SJCRH30 (cell line): ENCODE measurements at regions not wholly inside any gene's neighbourhood (a gene's known extent, or its start where the extent isn't known, plus 50 kb on each side); places are given as distances from the start of the nearest gene placed in this dataset.

Experiments used
- DNase-seq, 2 experiments: peaks; one replicate each; pipeline ENCODE4 v3.0.0-alpha.2; 2015 to 2020
- H3K27ac ChIP-seq: fragments of 250-450 bp; sonication (Bioruptor Pico); 2 replicates; pipeline ENCODE4 v1.5.1; 2020; ENCODE audit warnings: mild to moderate bottlenecking, moderate library complexity
- H3K27me3 ChIP-seq: fragments of 250-450 bp; sonication (Bioruptor Pico); 2 replicates; pipeline ENCODE4 v1.5.1; 2020; ENCODE audit warnings: mild to moderate bottlenecking, moderate library complexity
- H3K36me3 ChIP-seq: fragments of 250-450 bp; sonication (Bioruptor Pico); 2 replicates; pipeline ENCODE4 v1.5.1; 2020; ENCODE audit warnings: mild to moderate bottlenecking, moderate library complexity
- H3K4me1 ChIP-seq: fragments of 250-450 bp; sonication (Bioruptor Pico); 2 replicates; pipeline ENCODE4 v1.5.1; 2020; ENCODE audit warnings: mild to moderate bottlenecking, moderate library complexity
- H3K4me3 ChIP-seq: fragments of 250-450 bp; sonication (Bioruptor Pico); 2 replicates; pipeline ENCODE4 v1.5.1; 2020; ENCODE audit warnings: mild to moderate bottlenecking, moderate library complexity
- H3K9me3 ChIP-seq: fragments of 250-450 bp; sonication (Bioruptor Pico); replicated peaks from 2 replicates; pipeline ENCODE4 v1.5.1; 2020; ENCODE audit warnings: mild to moderate bottlenecking, moderate library complexity

DNA sequence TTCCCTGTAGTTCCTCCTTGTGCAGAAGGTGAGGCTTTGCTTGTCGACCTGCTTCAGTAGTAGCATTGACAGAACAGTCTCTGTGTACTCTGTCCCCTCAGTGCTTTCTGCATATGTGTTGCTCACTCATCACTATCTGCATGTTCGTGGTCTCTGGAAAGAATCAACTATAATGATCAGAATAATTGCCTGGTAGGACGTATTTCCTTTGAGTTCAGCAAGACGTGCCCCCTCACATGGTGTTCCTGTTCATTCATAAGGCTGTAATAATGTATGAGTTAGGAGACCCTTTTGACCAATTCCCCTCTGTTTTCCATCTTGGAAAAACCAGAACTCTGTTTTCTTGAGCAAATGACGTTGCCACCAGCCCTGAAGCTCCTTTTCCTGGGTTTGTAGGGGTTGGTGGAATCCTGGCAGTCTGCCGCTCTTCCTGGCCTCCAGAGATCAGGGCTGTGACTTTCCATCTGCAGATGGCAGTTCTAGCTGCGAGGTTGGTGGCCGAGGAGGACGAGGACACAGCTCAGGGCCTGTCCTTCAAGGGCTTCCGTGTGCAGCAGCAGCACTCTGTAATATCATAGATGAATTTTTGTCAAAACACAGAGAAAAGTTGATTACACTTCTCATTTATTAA, 61.9 kb downstream of the EXOSC2 start:
- Histone ChIP-seq H3K4me1 (peaks cover 9% of the 10 kb centered on the region), H3K4me3 (no peak overlapping the region), H3K36me3 (no peaks in the 10 kb centered on the region), H3K9me3 (no peaks in the 10 kb centered on the region), H3K27me3 (no peaks in the 10 kb centered on the region), H3K27ac (no peak overlapping the region)
- DNase-seq, result no peak

DNA sequence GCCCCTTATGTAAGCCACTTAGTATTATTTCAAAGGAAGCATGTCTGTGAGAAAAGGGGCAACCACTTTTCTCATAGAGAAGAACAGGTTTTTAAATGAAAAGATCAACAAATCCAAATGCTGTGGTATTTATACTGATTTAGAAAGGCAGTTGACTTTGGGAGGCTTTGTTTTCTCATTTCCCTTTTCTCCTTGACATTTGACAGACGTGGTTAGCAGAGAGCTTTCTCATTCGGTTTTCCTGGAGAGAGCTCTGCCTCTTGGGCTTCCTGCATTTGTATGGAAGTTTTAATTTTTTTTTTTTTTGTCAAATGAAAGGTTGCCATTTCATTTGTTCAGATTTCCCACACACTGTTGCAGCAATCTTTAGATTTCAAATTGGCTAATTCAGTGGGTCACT, 62.5 kb downstream of the EXOSC2 start:
- H3K27me3 ChIP-seq, result no peaks in the 10 kb centered on the region
- peaks cover 9% of the 10 kb centered on the region for H3K4me1 ChIP-seq
- no peak overlapping the region for H3K4me3 ChIP-seq
- no peaks in the 10 kb centered on the region for H3K36me3 ChIP-seq
- no peaks in the 10 kb centered on the region for H3K9me3 ChIP-seq
- DNase-seq, result no peak
- no peak overlapping the region for H3K27ac ChIP-seq

DNA sequence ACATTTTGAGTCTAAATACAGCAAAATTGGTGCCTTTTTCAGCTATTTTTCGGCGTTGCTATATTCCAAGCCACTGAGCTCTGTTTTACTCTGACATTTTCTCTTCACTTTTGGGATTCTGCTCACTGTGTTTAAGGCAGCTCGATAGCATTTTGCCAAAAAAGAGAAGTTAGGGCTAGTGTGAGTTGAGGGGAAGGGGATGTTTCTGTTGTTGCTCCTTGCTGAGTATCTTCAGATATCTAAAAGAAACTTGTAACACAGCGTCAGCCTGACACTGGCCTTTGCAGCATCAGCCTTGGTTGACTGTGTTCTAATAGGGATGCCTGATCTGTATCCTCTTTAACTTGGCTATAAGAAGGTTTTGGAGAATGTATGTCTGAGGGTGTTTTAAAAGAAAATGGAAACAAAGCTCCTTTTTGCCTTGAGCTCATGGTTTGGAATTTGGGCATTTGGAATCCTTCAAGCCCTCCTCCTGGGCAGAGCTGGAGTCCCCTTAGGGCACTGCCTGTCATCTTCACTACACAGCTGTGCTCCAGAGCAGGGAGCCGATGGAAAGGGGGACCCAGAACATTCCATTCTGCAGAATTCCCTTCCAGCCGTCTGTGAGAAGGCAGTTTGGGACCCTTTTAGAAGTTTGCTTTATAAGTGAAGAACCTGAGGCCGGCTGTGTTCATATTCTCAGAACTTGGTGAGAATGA, 63.0 kb downstream of the EXOSC2 start:
- Histone ChIP-seq H3K4me3 (no peak overlapping the region), H3K36me3 (no peaks in the 10 kb centered on the region), H3K4me1 (peaks cover 9% of the 10 kb centered on the region), H3K9me3 (no peaks in the 10 kb centered on the region), H3K27me3 (no peaks in the 10 kb centered on the region), H3K27ac (no peak overlapping the region)
- DNase-seq, result peak; percentile 52 to 65

- H3K9me3 ChIP-seq, result no peaks in the 10 kb centered on the region
- no peaks in the 10 kb centered on the region for H3K36me3 ChIP-seq
- DNase-seq, result no peak
- peaks cover 9% of the 10 kb centered on the region for H3K4me1 ChIP-seq
- H3K27me3 ChIP-seq, result no peaks in the 10 kb centered on the region
- no peak overlapping the region for H3K27ac ChIP-seq
- no peak overlapping the region for H3K4me3 ChIP-seq
These were observed 66.2 kb downstream of the EXOSC2 start for GRCh38 chr9:130759738-130760137.

- H3K4me1 ChIP-seq, result no peaks in the 10 kb centered on the region
- H3K4me3 ChIP-seq, result no peak overlapping the region
- H3K36me3 ChIP-seq, result no peaks in the 10 kb centered on the region
- no peak for DNase-seq
- H3K9me3 ChIP-seq, result no peaks in the 10 kb centered on the region
- H3K27me3 ChIP-seq, result no peaks in the 10 kb centered on the region
- H3K27ac ChIP-seq, result no peak overlapping the region
These were observed 70.0 kb downstream of the EXOSC2 start for GRCh38 chr9:130763331-130764171.

GRCh38 chr9:130765137-130766020, 69.7 kb upstream of the ABL1 start:
- H3K27ac ChIP-seq, result no peak overlapping the region
- no peak overlapping the region for H3K4me3 ChIP-seq
- H3K9me3 ChIP-seq, result no peaks in the 10 kb centered on the region
- no peaks in the 10 kb centered on the region for H3K27me3 ChIP-seq
- no peak for DNase-seq
- H3K4me1 ChIP-seq, result no peaks in the 10 kb centered on the region
- no peaks in the 10 kb centered on the region for H3K36me3 ChIP-seq

GRCh38 chr9:130766021-130766926, 68.8 kb upstream of the ABL1 start:
- DNase-seq, result no peak
- no peaks in the 10 kb centered on the region for H3K27me3 ChIP-seq
- H3K4me1 ChIP-seq, result peaks cover 1% of the 10 kb centered on the region; the same call in 1 of the 2 replicates
- no peak overlapping the region for H3K4me3 ChIP-seq
- no peaks in the 10 kb centered on the region for H3K36me3 ChIP-seq
- H3K27ac ChIP-seq, result no peak overlapping the region
- no peaks in the 10 kb centered on the region for H3K9me3 ChIP-seq

DNA sequence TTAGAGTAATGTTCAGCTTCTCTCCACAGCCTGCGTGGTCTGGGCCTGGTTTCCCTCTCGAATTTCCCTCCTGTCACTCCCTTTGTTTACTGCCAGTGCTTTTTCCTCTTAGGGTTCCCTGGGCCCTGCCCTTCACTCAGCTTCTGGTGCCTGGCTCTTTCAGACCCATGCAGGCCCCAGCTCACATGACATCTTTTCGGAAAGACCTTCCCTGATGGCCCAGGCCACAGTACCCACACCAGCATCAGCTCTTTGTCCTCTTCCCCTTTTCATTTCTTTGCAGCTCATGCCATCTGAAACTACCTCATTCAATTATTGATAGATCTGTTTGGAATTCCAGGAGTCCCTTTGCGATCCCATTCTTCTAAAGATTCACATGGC, 68.1 kb upstream of the ABL1 start:
- H3K27ac ChIP-seq, result no peak overlapping the region
- no peaks in the 10 kb centered on the region for H3K36me3 ChIP-seq
- peaks cover 3% of the 10 kb centered on the region; the same call in 1 of the 2 replicates for H3K4me1 ChIP-seq
- no peak overlapping the region for H3K4me3 ChIP-seq
- no peaks in the 10 kb centered on the region for H3K27me3 ChIP-seq
- DNase-seq, result no peak
- no peaks in the 10 kb centered on the region for H3K9me3 ChIP-seq

GRCh38 chr9:130768265-130768664, 66.8 kb upstream of the ABL1 start:
- H3K27ac ChIP-seq, result no peak overlapping the region
- no peaks in the 10 kb centered on the region for H3K9me3 ChIP-seq
- H3K4me1 ChIP-seq, result peaks cover 3% of the 10 kb centered on the region; the same call in 1 of the 2 replicates
- H3K4me3 ChIP-seq, result no peak overlapping the region
- DNase-seq, result no peak
- H3K36me3 ChIP-seq, result no peaks in the 10 kb centered on the region
- no peaks in the 10 kb centered on the region for H3K27me3 ChIP-seq

- Histone ChIP-seq H3K9me3 (0 out of 2 replicates have a peak, but pooled peaks cover 3% of the 10 kb centered on the region), H3K36me3 (no peaks in the 10 kb centered on the region), H3K27ac (no peak overlapping the region), H3K4me3 (no peak overlapping the region), H3K4me1 (peaks cover 3% of the 10 kb centered on the region; the same call in 1 of the 2 replicates), H3K27me3 (no peaks in the 10 kb centered on the region)
- DNase-seq, result no peak
These were observed 66.1 kb upstream of the ABL1 start for GRCh38 chr9:130768891-130769403.

DNA sequence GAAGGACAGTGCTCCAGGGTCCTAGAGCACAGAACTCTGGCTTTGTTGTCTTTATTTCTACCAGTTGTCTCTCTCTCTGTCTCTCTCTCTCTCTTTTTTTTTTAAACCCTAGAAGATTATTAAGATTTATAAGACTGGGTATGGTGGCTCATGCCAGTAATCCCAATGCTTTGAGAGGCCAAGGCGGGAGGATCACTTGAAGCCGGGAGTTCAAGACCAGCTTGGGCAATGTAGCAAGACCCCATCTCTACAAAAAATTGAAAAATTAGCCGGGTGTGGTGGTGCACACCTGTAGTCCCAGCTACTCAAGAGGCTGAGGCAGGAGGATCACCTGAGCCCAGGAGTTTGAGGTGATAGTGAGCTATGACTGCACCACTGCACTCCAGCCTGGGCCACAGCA, 65.0 kb upstream of the ABL1 start:
- Histone ChIP-seq H3K27ac (no peak overlapping the region), H3K36me3 (no peaks in the 10 kb centered on the region), H3K4me3 (no peak overlapping the region), H3K9me3 (peaks cover 5% of the 10 kb centered on the region; the same call in 1 of the 2 replicates), H3K27me3 (no peaks in the 10 kb centered on the region), H3K4me1 (peaks cover 3% of the 10 kb centered on the region; the same call in 1 of the 2 replicates)
- DNase-seq, result no peak

DNA sequence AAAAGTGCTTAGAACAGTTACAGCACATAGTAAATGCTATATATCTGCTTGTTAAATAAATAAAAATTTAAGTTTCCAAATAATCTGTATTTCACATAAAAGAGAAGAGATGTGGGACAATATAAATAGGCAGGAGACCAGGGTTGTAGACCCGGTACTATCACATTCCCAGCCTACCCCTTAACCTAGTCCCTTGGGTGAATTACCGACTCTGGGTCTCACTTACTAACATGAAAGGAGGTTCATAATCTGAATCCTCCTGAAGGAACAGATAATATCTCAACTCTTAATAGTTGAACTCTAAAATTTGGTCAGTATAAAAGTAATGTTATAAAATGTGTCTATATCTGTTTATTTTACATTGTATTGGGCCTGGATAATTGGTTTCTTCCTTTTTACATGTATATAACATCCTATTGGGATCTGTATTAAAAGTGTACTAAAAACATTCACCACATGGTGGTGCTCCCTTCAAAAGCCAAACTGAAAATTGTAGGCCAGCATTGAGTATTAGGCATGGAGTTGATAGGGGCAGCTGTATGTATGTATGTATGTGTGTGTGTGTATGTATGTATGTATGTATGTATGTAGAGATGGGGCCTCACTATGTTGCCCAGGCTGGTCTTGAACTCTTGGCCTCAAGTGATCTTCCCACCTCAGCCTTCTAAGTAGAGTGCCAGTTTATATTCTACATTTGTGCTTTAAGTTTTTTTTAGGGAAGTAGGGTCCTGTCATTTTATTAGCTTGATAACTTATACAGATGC, 64.2 kb upstream of the ABL1 start:
- peaks cover 3% of the 10 kb centered on the region; the same call in 1 of the 2 replicates for H3K4me1 ChIP-seq
- peak; percentile 36 to 87 for DNase-seq

GRCh38 chr9:130772185-130772584, 62.9 kb upstream of the ABL1 start:
- H3K4me1 ChIP-seq, result peaks cover 3% of the 10 kb centered on the region; the same call in 1 of the 2 replicates
- H3K27ac ChIP-seq, result no peak overlapping the region
- peaks cover 5% of the 10 kb centered on the region for H3K9me3 ChIP-seq
- no peak for DNase-seq
- H3K4me3 ChIP-seq, result no peak overlapping the region
- no peaks in the 10 kb centered on the region for H3K27me3 ChIP-seq
- no peaks in the 10 kb centered on the region for H3K36me3 ChIP-seq

More for the DNA sequence above, 64.2 kb upstream of the ABL1 start:
- Histone ChIP-seq H3K27ac (no peak overlapping the region), H3K36me3 (no peaks in the 10 kb centered on the region), H3K9me3 (peaks cover 5% of the 10 kb centered on the region), H3K4me3 (no peak overlapping the region), H3K27me3 (no peaks in the 10 kb centered on the region)
